Lower leg skin (tissue), 3 donors: ENCODE measurements at regions not wholly inside any gene's neighbourhood (a gene's known extent, or its start where the extent isn't known, plus 50 kb on each side); places are given as distances from the start of the nearest gene placed in this dataset.

Experiments
- POLR2A ChIP-seq, 2 donors: fragments of 450-650 bp; IDR thresholded peaks; one replicate each; pipeline ENCODE4 v1.6.1; 2016 to 2017; ENCODE audit warnings: antibody characterized with exemption in 2 of 2, mild to moderate bottlenecking in 1 of 2, moderate library complexity in 1 of 2
- TF ChIP-seq, protein P1 (sequence below), 3 donors: fragments of 450-650 bp; IDR thresholded peaks; one replicate each; pipeline ENCODE4 v1.5.1; 2016; ENCODE audit warnings: antibody characterized with exemption in 3 of 3, mild to moderate bottlenecking in 3 of 3, moderate library complexity in 2 of 3

DNA sequence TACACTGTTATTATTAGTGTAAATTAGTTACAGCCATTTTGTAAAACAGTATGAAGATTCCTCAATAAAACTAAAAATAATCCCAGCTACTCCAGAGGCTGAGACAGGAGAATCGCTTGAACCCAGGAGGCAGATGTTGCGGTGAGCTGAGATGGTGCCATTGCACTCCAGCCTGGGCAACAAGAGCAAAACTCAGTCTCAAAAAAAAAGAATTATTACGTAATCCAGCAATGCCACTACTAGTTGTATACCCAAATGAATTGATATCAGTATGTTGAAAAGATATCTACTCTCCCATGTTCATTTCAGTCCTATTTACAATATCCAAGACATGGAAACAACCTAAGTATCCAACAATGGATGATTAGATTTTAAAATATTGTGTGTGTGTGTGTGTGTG is 313.6 kb downstream of the EPHA4 start:
- TF ChIP-seq, protein P1, sequence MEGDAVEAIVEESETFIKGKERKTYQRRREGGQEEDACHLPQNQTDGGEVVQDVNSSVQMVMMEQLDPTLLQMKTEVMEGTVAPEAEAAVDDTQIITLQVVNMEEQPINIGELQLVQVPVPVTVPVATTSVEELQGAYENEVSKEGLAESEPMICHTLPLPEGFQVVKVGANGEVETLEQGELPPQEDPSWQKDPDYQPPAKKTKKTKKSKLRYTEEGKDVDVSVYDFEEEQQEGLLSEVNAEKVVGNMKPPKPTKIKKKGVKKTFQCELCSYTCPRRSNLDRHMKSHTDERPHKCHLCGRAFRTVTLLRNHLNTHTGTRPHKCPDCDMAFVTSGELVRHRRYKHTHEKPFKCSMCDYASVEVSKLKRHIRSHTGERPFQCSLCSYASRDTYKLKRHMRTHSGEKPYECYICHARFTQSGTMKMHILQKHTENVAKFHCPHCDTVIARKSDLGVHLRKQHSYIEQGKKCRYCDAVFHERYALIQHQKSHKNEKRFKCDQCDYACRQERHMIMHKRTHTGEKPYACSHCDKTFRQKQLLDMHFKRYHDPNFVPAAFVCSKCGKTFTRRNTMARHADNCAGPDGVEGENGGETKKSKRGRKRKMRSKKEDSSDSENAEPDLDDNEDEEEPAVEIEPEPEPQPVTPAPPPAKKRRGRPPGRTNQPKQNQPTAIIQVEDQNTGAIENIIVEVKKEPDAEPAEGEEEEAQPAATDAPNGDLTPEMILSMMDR (IDR thresholded peaks at IDR 0.05): no peak
- no peak for TF ChIP-seq POLR2A (IDR thresholded peaks at IDR 0.05)
